Transverse colon (tissue), 4 donors: ENCODE measurements at regions not wholly inside any gene's neighbourhood (a gene's known extent, or its start where the extent isn't known, plus 50 kb on each side); places are given as distances from the start of the nearest gene placed in this dataset.

Experiments used
- DNase-seq: peaks from one replicate; pipeline ENCODE4 v3.0.0-alpha.2; 2019
- H3K27ac ChIP-seq, 4 donors: fragments of 200-600 bp; sonication (generic); 2 replicates each; pipeline ENCODE4 v1.5.1; 2016 to 2018; ENCODE audit warnings: inconsistent platforms in 4 of 4
- H3K27me3 ChIP-seq: fragments of 200-600 bp; sonication (generic); 2 replicates; pipeline ENCODE4 v1.5.1; 2017; ENCODE audit warnings: inconsistent platforms
- H3K36me3 ChIP-seq, 4 donors: fragments of 200-600 bp; sonication (generic); 2 replicates each; pipeline ENCODE4 v1.5.1; 2017 to 2019; ENCODE audit warnings: inconsistent platforms in 4 of 4
- H3K4me1 ChIP-seq, 4 donors: fragments of 200-600 bp; sonication (generic); 2 replicates each; pipeline ENCODE4 v1.5.1; 2017 to 2020; ENCODE audit warnings: inconsistent platforms in 4 of 4
- H3K4me3 ChIP-seq, 4 donors: fragments of 200-600 bp; sonication (generic); 1 replicate in 1 of 4; 2 replicates in 3 of 4; pipeline versions ENCODE4 v1.5.1 to v1.6.1; 2017 to 2019; ENCODE audit warnings: inconsistent platforms in 4 of 4
- H3K9me3 ChIP-seq, 2 donors: fragments of 200-600 bp; sonication (generic); 2 replicates each; pipeline ENCODE4 v1.5.1; 2017 to 2019; ENCODE audit warnings: inconsistent platforms in 2 of 2
- CTCF ChIP-seq, 5 experiments: fragments of 200-600 bp in 3 of 5; fragments of 450-650 bp in 2 of 5; sonication (generic) in 3 of 5; IDR thresholded peaks; 1 replicate in 2 of 5; 2 replicates in 3 of 5; pipeline ENCODE4 v1.5.1; 2016 to 2017; ENCODE audit warnings: antibody characterized with exemption in 5 of 5, inconsistent platforms in 3 of 5, mild to moderate bottlenecking in 2 of 5, moderate library complexity in 1 of 5
- EP300 ChIP-seq: sonication (generic); formaldehyde crosslinking; IDR thresholded peaks from one replicate; pipeline ENCODE4 v1.6.1; 2017; ENCODE audit warnings: antibody characterized with exemption, low read depth
- POLR2A ChIP-seq: fragments of 450-650 bp; IDR thresholded peaks from one replicate; pipeline ENCODE4 v1.6.1; 2016; ENCODE audit warnings: antibody characterized with exemption, mild to moderate bottlenecking, moderate library complexity
- POLR2AphosphoS5 ChIP-seq, 3 donors: sonication (generic); formaldehyde crosslinking; IDR thresholded peaks; one replicate each; pipeline ENCODE4 v1.6.1; 2016; ENCODE audit warnings: antibody characterized with exemption in 3 of 3
- WGBS, 2 donors: methylation state at CpG; one replicate each; pipeline ENCODE4 v1.1.5; 2018; ENCODE audit warnings: low coverage in 1 of 2; 5-methylcytosine and 5-hydroxymethylcytosine counted together
- in situ Hi-C, 4 donors: fragments of 200-750 bp; cut with MboI; loops; one replicate each; pipeline versions ENCODE4 v1.15.0 to v1.15.1; 2017; ENCODE audit warnings: low sequenced_read_pairs in 3 of 4, low pct_ligation_motif_present in 1 of 4, low pct_unique_long_range_greater_than_20kb in 1 of 4
- intact Hi-C: fragments of 100-400 bp; cut with DNase I; formaldehyde crosslinking; loops from one replicate; pipeline ENCODE4 v1.15.1; 2023; ENCODE audit warnings: low total_unique reads

- intact Hi-C loops = no loop called here
- no peak for DNase-seq
- WGBS, 2 donors = 87% methylated on average over 12 of the region's 16 CpGs; no CpG with 5 or more reads in 1 of the 2 donors
Measured at GRCh38 chr4:8786166-8786565, 85.5 kb downstream of the HMX1 start.

GRCh38 chr4:8785656-8786142 lies 85.9 kb downstream of the HMX1 start:
- in situ Hi-C loops = no loop called here
- Histone ChIP-seq H3K27ac (no peak overlapping the region), H3K4me1 (no peaks in the 10 kb centered on the region), H3K9me3 (no peaks in the 10 kb centered on the region), H3K27me3 (no peaks in the 10 kb centered on the region), H3K36me3 (no peaks in the 10 kb centered on the region), H3K4me3 (no peak overlapping the region)
- WGBS, 2 donors = 72% methylated on average over 15 of the region's 15 CpGs; no CpG with 5 or more reads in 1 of the 2 donors
- intact Hi-C loops = no loop called here
- TF ChIP-seq CTCF (IDR thresholded peaks at IDR 0.05) (no peak), EP300 (no peak), POLR2AphosphoS5 (IDR thresholded peaks at IDR 0.05) (no peak), POLR2A (no peak)
- DNase-seq = no peak

More at GRCh38 chr4:8786166-8786565, 85.5 kb downstream of the HMX1 start:
- in situ Hi-C loops = no loop called here
- H3K36me3 ChIP-seq = no peaks in the 10 kb centered on the region
- no peaks in the 10 kb centered on the region for H3K9me3 ChIP-seq
- H3K27me3 ChIP-seq = no peaks in the 10 kb centered on the region
- H3K4me3 ChIP-seq = no peak overlapping the region
- TF ChIP-seq POLR2A (no peak), EP300 (no peak), POLR2AphosphoS5 (IDR thresholded peaks at IDR 0.05) (no peak), CTCF (IDR thresholded peaks at IDR 0.05) (no peak)
- no peaks in the 10 kb centered on the region for H3K4me1 ChIP-seq
- H3K27ac ChIP-seq = no peak overlapping the region

- DNase-seq = no peak
- TF ChIP-seq CTCF (IDR thresholded peaks at IDR 0.05) (no peak), EP300 (no peak), POLR2A (no peak), POLR2AphosphoS5 (IDR thresholded peaks at IDR 0.05) (no peak)
- in situ Hi-C loops (no loop called here), intact Hi-C loops (no loop called here)
- peaks cover 0 to 5% (median 0%) of the 10 kb centered on the region in 4 donors for H3K4me1 ChIP-seq
- no peak overlapping the region for H3K4me3 ChIP-seq
- no peaks in the 10 kb centered on the region for H3K9me3 ChIP-seq
- H3K27me3 ChIP-seq = no peaks in the 10 kb centered on the region
- no peak overlapping the region for H3K27ac ChIP-seq
- WGBS, 2 donors = 80% methylated on average over 13 of the region's 14 CpGs; no CpG with 5 or more reads in 1 of the 2 donors
- no peaks in the 10 kb centered on the region for H3K36me3 ChIP-seq
Measured at GRCh38 chr4:8783736-8784135, 87.9 kb downstream of the HMX1 start.

GRCh38 chr4:8782135-8782534 lies 89.5 kb downstream of the HMX1 start:
- no peaks in the 10 kb centered on the region for H3K36me3 ChIP-seq
- intact Hi-C loops (no loop called here), in situ Hi-C loops (no loop called here)
- no peak for TF ChIP-seq POLR2A
- no peak for TF ChIP-seq EP300
- TF ChIP-seq POLR2AphosphoS5 (IDR thresholded peaks at IDR 0.05) = no peak
- no peak for TF ChIP-seq CTCF (IDR thresholded peaks at IDR 0.05)
- H3K27ac ChIP-seq = no peak overlapping the region
- no peak for DNase-seq
- H3K4me3 ChIP-seq = no peak overlapping the region
- WGBS, 2 donors = 79% methylated on average over 12 of the region's 12 CpGs; no CpG with 5 or more reads in 1 of the 2 donors
- H3K9me3 ChIP-seq = no peaks in the 10 kb centered on the region
- H3K4me1 ChIP-seq = peaks cover 0 to 5% (median 0%) of the 10 kb centered on the region in 4 donors
- no peaks in the 10 kb centered on the region for H3K27me3 ChIP-seq
